ENCODE measurements at regions not wholly inside any gene's neighbourhood (a gene's known extent, or its start where the extent isn't known, plus 50 kb on each side); places are given as distances from the start of the nearest gene placed in this dataset.

DNA sequence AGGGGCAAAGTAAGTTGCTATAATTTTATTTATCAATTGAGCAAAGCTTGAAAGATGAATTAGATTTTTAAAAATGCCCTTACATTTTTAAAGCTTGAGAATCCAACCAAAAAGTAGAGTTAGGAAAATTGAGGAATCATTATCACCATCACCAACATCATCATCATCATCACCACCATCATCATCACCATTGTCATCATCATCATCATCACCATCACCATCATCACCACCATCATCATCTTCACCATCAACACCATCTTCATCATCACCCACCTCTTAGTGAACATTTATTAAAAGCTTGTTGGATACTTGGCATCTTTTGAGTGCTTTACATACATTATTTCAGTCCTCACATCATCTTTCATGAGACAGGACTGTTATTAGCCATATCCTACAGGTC, 504.4 kb upstream of the TNP1 start:
- no peaks in the 10 kb centered on the region for H3F3A ChIP-seq (ENCODE audit: insufficient read depth)

DNA sequence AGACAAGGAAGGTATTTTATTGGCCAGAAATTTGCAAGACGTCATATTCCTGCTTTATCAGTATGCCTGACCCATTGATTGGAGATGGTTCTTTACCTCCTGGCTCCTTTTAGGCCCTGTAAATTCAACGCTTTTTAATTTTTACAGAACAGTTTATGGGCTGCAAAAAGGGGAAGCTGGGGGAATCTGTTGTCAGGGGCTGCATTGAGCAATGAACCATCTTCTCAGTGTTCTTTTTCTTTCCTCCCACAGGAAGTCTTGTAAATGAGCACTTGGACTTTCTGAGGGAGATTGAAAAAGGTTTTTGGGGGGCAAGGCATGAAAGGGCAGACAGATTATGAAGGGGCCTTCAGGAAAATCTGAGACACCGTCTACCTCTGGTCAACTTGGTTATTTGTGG, 503.6 kb upstream of the TNP1 start:
- Histone ChIP-seq H3K9ac (ENCODE audit: low read length) (no peak overlapping the region), H4K20me1 (ENCODE audit: low read depth, low read length) (no peaks in the 10 kb centered on the region), H3K4me3 (ENCODE audit: insufficient read depth, low read length, poor library complexity, severe bottlenecking) (no peak overlapping the region), H3K79me2 (ENCODE audit: insufficient read depth, low read length) (no peaks in the 10 kb centered on the region), H3K27me3 (ENCODE audit: low read length) (no peaks in the 10 kb centered on the region), H2AFZ (ENCODE audit: low read depth, low read length, severe bottlenecking) (no peak overlapping the region), H3K9me3 (ENCODE audit: insufficient read depth, low read length) (no peaks in the 10 kb centered on the region), H3K36me3 (ENCODE audit: low read length) (no peaks in the 10 kb centered on the region), H3K9me2 (replicated peaks; ENCODE audit: insufficient read depth, low read length) (no peaks in the 10 kb centered on the region), H3K27ac (ENCODE audit: low read depth, low read length) (no peak overlapping the region), H3F3A (ENCODE audit: insufficient read depth) (no peaks in the 10 kb centered on the region), H3K4me2 (ENCODE audit: low read depth, low read length, poor library complexity, severe bottlenecking) (no peak overlapping the region)
- TF ChIP-seq, protein P1, sequence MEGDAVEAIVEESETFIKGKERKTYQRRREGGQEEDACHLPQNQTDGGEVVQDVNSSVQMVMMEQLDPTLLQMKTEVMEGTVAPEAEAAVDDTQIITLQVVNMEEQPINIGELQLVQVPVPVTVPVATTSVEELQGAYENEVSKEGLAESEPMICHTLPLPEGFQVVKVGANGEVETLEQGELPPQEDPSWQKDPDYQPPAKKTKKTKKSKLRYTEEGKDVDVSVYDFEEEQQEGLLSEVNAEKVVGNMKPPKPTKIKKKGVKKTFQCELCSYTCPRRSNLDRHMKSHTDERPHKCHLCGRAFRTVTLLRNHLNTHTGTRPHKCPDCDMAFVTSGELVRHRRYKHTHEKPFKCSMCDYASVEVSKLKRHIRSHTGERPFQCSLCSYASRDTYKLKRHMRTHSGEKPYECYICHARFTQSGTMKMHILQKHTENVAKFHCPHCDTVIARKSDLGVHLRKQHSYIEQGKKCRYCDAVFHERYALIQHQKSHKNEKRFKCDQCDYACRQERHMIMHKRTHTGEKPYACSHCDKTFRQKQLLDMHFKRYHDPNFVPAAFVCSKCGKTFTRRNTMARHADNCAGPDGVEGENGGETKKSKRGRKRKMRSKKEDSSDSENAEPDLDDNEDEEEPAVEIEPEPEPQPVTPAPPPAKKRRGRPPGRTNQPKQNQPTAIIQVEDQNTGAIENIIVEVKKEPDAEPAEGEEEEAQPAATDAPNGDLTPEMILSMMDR (IDR thresholded peaks at IDR 0.05; ENCODE audit: insufficient read depth, low read length, poor library complexity, severe bottlenecking), result no peak

More for the DNA sequence above, 504.4 kb upstream of the TNP1 start:
- H3K9me2 ChIP-seq (replicated peaks; ENCODE audit: insufficient read depth, low read length), result no peaks in the 10 kb centered on the region
- no peaks in the 10 kb centered on the region for H3K27me3 ChIP-seq (ENCODE audit: low read length)
- H3K9me3 ChIP-seq (ENCODE audit: insufficient read depth, low read length), result no peaks in the 10 kb centered on the region
- H4K20me1 ChIP-seq (ENCODE audit: low read depth, low read length), result no peaks in the 10 kb centered on the region
- H3K4me2 ChIP-seq (ENCODE audit: low read depth, low read length, poor library complexity, severe bottlenecking), result no peak overlapping the region
- no peak overlapping the region for H3K4me3 ChIP-seq (ENCODE audit: insufficient read depth, low read length, poor library complexity, severe bottlenecking)
- TF ChIP-seq, protein P1 (IDR thresholded peaks at IDR 0.05; ENCODE audit: insufficient read depth, low read length, poor library complexity, severe bottlenecking), result no peak
- no peak for TF ChIP-seq EZH2phosphoT487 (conservative IDR thresholded peaks at IDR 0.05; ENCODE audit: low read length)
- H2AFZ ChIP-seq (ENCODE audit: low read depth, low read length, severe bottlenecking), result no peak overlapping the region
- no peaks in the 10 kb centered on the region for H3K36me3 ChIP-seq (ENCODE audit: low read length)
- H3K27ac ChIP-seq (ENCODE audit: low read depth, low read length), result no peak overlapping the region
- H3K79me2 ChIP-seq (ENCODE audit: insufficient read depth, low read length), result no peaks in the 10 kb centered on the region
- no peak overlapping the region for H3K9ac ChIP-seq (ENCODE audit: low read length)

DNA sequence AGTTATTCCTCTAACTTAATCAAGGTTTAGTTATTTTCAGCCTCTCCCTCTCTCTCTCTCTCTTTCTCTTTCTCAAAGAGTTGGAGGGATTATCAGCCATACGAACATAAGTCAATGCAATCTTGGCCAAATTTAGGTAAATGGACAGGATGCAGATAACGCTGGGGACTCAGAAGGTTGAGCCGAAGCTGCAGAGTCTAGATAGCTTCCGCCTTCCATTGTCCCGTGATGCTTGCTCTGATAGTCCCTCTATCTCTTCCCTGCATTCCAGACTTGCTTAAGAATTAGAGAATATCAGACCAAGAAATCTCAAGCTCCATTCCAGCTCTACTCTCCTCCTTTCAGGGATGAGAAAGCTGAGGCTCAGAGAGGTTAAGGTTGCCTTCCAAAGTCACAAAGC, 502.8 kb upstream of the TNP1 start:
- no peaks in the 10 kb centered on the region for H3K36me3 ChIP-seq (ENCODE audit: low read length)
- no peak for TF ChIP-seq EZH2phosphoT487 (conservative IDR thresholded peaks at IDR 0.05; ENCODE audit: low read length)
- TF ChIP-seq, protein P1 (IDR thresholded peaks at IDR 0.05; ENCODE audit: insufficient read depth, low read length, poor library complexity, severe bottlenecking), result no peak
- H3K9me2 ChIP-seq (replicated peaks; ENCODE audit: insufficient read depth, low read length), result no peaks in the 10 kb centered on the region
- no peak overlapping the region for H3K4me2 ChIP-seq (ENCODE audit: low read depth, low read length, poor library complexity, severe bottlenecking)
- H2AFZ ChIP-seq (ENCODE audit: low read depth, low read length, severe bottlenecking), result no peak overlapping the region
- no peak overlapping the region for H3K27ac ChIP-seq (ENCODE audit: low read depth, low read length)
- no peaks in the 10 kb centered on the region for H3F3A ChIP-seq (ENCODE audit: insufficient read depth)
- H3K79me2 ChIP-seq (ENCODE audit: insufficient read depth, low read length), result no peaks in the 10 kb centered on the region
- H3K9me3 ChIP-seq (ENCODE audit: insufficient read depth, low read length), result no peaks in the 10 kb centered on the region
- no peaks in the 10 kb centered on the region for H4K20me1 ChIP-seq (ENCODE audit: low read depth, low read length)
- H3K9ac ChIP-seq (ENCODE audit: low read length), result no peak overlapping the region
- no peaks in the 10 kb centered on the region for H3K27me3 ChIP-seq (ENCODE audit: low read length)
- no peak overlapping the region for H3K4me3 ChIP-seq (ENCODE audit: insufficient read depth, low read length, poor library complexity, severe bottlenecking)

DNA sequence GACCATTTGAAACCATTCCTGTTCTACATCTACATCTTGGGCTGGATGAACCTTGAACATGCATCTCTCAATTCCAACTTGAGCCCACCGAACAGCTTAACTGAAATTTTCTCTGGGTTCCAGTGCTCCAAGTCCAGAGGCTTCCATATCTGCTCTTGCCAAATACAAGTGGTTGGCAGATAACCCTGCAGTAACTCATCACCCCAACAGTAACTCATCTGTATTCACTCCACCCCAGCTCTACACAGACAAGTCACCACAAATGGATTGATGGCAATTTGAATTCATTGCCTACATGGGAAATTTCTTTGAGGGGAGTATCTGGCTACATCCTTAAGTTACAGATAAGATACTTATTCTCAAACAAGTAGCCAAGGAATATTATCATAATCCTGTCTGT, 502.4 kb upstream of the TNP1 start:
- Histone ChIP-seq H3K27me3 (ENCODE audit: low read length) (no peaks in the 10 kb centered on the region), H3K9ac (ENCODE audit: low read length) (no peak overlapping the region), H3K9me3 (ENCODE audit: insufficient read depth, low read length) (no peaks in the 10 kb centered on the region), H3F3A (ENCODE audit: insufficient read depth) (no peaks in the 10 kb centered on the region), H3K36me3 (ENCODE audit: low read length) (no peaks in the 10 kb centered on the region), H3K4me2 (ENCODE audit: low read depth, low read length, poor library complexity, severe bottlenecking) (no peak overlapping the region), H3K79me2 (ENCODE audit: insufficient read depth, low read length) (no peaks in the 10 kb centered on the region), H2AFZ (ENCODE audit: low read depth, low read length, severe bottlenecking) (no peak overlapping the region), H3K4me3 (ENCODE audit: insufficient read depth, low read length, poor library complexity, severe bottlenecking) (no peak overlapping the region), H4K20me1 (ENCODE audit: low read depth, low read length) (no peaks in the 10 kb centered on the region), H3K9me2 (replicated peaks; ENCODE audit: insufficient read depth, low read length) (no peaks in the 10 kb centered on the region), H3K27ac (ENCODE audit: low read depth, low read length) (no peak overlapping the region)
- no peak for TF ChIP-seq EZH2phosphoT487 (conservative IDR thresholded peaks at IDR 0.05; ENCODE audit: low read length)
- TF ChIP-seq, protein P1 (IDR thresholded peaks at IDR 0.05; ENCODE audit: insufficient read depth, low read length, poor library complexity, severe bottlenecking), result no peak

Data from SU-DHL-6 (cell line).